ENCODE measurements at regions not wholly inside any gene's neighbourhood (a gene's known extent, or its start where the extent isn't known, plus 50 kb on each side); places are given as distances from the start of the nearest gene placed in this dataset.

- no peak for TF ChIP-seq CTCF (conservative IDR thresholded peaks at IDR 0.05; ENCODE audit: low read depth, low read length)
- DNase-seq (ENCODE audit: low read depth), result no peak
- H3K4me3 ChIP-seq (ENCODE audit: low read length), result no peak overlapping the region
These were observed 72.1 kb upstream of the INHBA start for GRCh38 chr7:41774966-41775365.

- H3K4me3 ChIP-seq (ENCODE audit: low read length), result no peak overlapping the region
- no peak for DNase-seq (ENCODE audit: low read depth)
- TF ChIP-seq CTCF (conservative IDR thresholded peaks at IDR 0.05; ENCODE audit: low read depth, low read length), result no peak
These were observed 70.9 kb upstream of the INHBA start for GRCh38 chr7:41773756-41774155.

- no peak overlapping the region for H3K4me3 ChIP-seq (ENCODE audit: low read length)
- DNase-seq (ENCODE audit: low read depth), result no peak
- no peak for TF ChIP-seq CTCF (conservative IDR thresholded peaks at IDR 0.05; ENCODE audit: low read depth, low read length)
These were observed 68.8 kb upstream of the INHBA start for GRCh38 chr7:41771717-41772116.

- DNase-seq (ENCODE audit: low read depth), result no peak
- TF ChIP-seq CTCF (conservative IDR thresholded peaks at IDR 0.05; ENCODE audit: low read depth, low read length), result no peak
These were observed 66.3 kb upstream of the INHBA start for GRCh38 chr7:41769162-41769561.

GRCh38 chr7:41763626-41764025, 60.7 kb upstream of the INHBA start:
- no peak for DNase-seq (ENCODE audit: low read depth)
- no peak overlapping the region for H3K4me3 ChIP-seq (ENCODE audit: low read length)
- no peak for TF ChIP-seq CTCF (conservative IDR thresholded peaks at IDR 0.05; ENCODE audit: low read depth, low read length)

More at GRCh38 chr7:41769162-41769561, 66.3 kb upstream of the INHBA start:
- H3K4me3 ChIP-seq (ENCODE audit: low read length), result no peak overlapping the region

GRCh38 chr7:41762641-41763040, 59.8 kb upstream of the INHBA start:
- no peak overlapping the region for H3K4me3 ChIP-seq (ENCODE audit: low read length)
- no peak for DNase-seq (ENCODE audit: low read depth)
- TF ChIP-seq CTCF (conservative IDR thresholded peaks at IDR 0.05; ENCODE audit: low read depth, low read length), result no peak

GRCh38 chr7:41760293-41760692, 57.4 kb upstream of the INHBA start:
- no peak for TF ChIP-seq CTCF (conservative IDR thresholded peaks at IDR 0.05; ENCODE audit: low read depth, low read length)
- no peak for DNase-seq (ENCODE audit: low read depth)
- no peak overlapping the region for H3K4me3 ChIP-seq (ENCODE audit: low read length)
